ENCODE measurements at regions not wholly inside any gene's neighbourhood (a gene's known extent, or its start where the extent isn't known, plus 50 kb on each side); places are given as distances from the start of the nearest gene placed in this dataset.

GRCh38 chr4:20091781-20092180 lies 159.9 kb upstream of the SLIT2 start:
- ChIA-PET POLR2A (no interaction called here), CTCF (ENCODE audit: low intra/inter-chr PET ratio, low total read pairs) (no interaction called here)
- Histone ChIP-seq H3K27ac (ENCODE audit: extremely low read length, insufficient read depth, low read length) (no peak overlapping the region), H3K9ac (ENCODE audit: insufficient read depth, low read depth, low read length) (no peak overlapping the region), H3K9me3 (ENCODE audit: low read length) (peaks cover 56% of the 10 kb centered on the region), H2AFZ (ENCODE audit: low read length) (no peak overlapping the region), H4K20me1 (ENCODE audit: insufficient read depth, low read length) (no peaks in the 10 kb centered on the region), H3K4me1 (ENCODE audit: insufficient read depth, low read length) (no peaks in the 10 kb centered on the region), H3K4me2 (ENCODE audit: low read depth, low read length) (no peak overlapping the region), H3K36me3 (replicated peaks in 1 of 2; ENCODE audit: control insufficient read depth in 1 of 2, insufficient read depth in 2 of 2, low read length in 2 of 2) (no peaks in the 10 kb centered on the region), H3K4me3 (replicated peaks in 1 of 3; ENCODE audit: insufficient read depth in 1 of 3, low read depth in 2 of 3, low read length in 3 of 3) (no peak overlapping the region), H3K27me3 (ENCODE audit: control insufficient read depth in 1 of 2, insufficient read depth in 2 of 2, low read length in 2 of 2) (no peaks in the 10 kb centered on the region; a peak in 1 of 5 replicates), H3K79me2 (ENCODE audit: insufficient read depth, low read length) (no peaks in the 10 kb centered on the region)
- 2% methylated on average over 1 of the region's 1 CpG for WGBS (ENCODE audit: low lambda C conversion rate)
- BruUV-seq (replicated peaks) = no TSS peak
- ATAC-seq (no peak), DNase-seq (ENCODE audit: low spot score) (no peak), FAIRE-seq (no peak)
- in situ Hi-C loops (cut with HindIII; ENCODE audit: extremely low pct_ligation_motif_present, low pct_unique_long_range_greater_than_20kb) (no loop called here), intact Hi-C loops (cut with micrococcal nuclease; ENCODE audit: unreplicated experiment) (no loop called here)
- TF ChIP-seq ZFYVE20 (CRISPR knock-in tag; IDR thresholded peaks at IDR 0.05; ENCODE audit: borderline replicate concordance, low read depth) (no peak), ZNF510 (CRISPR knock-in tag; IDR thresholded peaks at IDR 0.05; ENCODE audit: low read depth) (no peak), PHF5A (CRISPR knock-in tag; IDR thresholded peaks at IDR 0.05; ENCODE audit: low read depth, unreplicated experiment) (no peak), RELA (CRISPR knock-in tag; IDR thresholded peaks at IDR 0.05) (no peak), TCF7L2 (IDR thresholded peaks at IDR 0.05; ENCODE audit: low read depth, low read length) (no peak), ATF7-NPFF (CRISPR knock-in tag; IDR thresholded peaks at IDR 0.05; ENCODE audit: low read depth) (no peak), ZNF337 (CRISPR knock-in tag; IDR thresholded peaks at IDR 0.05; ENCODE audit: borderline replicate concordance, low read depth) (no peak), SKIL (CRISPR knock-in tag; IDR thresholded peaks at IDR 0.05; ENCODE audit: borderline replicate concordance) (no peak), ZNF800 (CRISPR knock-in tag; IDR thresholded peaks at IDR 0.05) (no peak), FOXP1 (IDR thresholded peaks at IDR 0.05) (no peak), FOXP1 (CRISPR knock-in tag; IDR thresholded peaks at IDR 0.05) (no peak), ZNF282 (IDR thresholded peaks at IDR 0.05; ENCODE audit: partially characterized antibody) (no peak), DRAP1 (CRISPR knock-in tag; IDR thresholded peaks at IDR 0.05) (no peak), ZNF263 (CRISPR knock-in tag; IDR thresholded peaks at IDR 0.05) (no peak), ZFP36 (IDR thresholded peaks at IDR 0.05; ENCODE audit: borderline replicate concordance, low read depth, low read length, partially characterized antibody) (no peak), ZFP62 (CRISPR knock-in tag; IDR thresholded peaks at IDR 0.05) (no peak), ISX (CRISPR knock-in tag; conservative IDR thresholded peaks at IDR 0.05) (no peak)
- TF ChIP-seq, protein P1, sequence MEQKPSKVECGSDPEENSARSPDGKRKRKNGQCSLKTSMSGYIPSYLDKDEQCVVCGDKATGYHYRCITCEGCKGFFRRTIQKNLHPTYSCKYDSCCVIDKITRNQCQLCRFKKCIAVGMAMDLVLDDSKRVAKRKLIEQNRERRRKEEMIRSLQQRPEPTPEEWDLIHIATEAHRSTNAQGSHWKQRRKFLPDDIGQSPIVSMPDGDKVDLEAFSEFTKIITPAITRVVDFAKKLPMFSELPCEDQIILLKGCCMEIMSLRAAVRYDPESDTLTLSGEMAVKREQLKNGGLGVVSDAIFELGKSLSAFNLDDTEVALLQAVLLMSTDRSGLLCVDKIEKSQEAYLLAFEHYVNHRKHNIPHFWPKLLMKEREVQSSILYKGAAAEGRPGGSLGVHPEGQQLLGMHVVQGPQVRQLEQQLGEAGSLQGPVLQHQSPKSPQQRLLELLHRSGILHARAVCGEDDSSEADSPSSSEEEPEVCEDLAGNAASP (CRISPR knock-in tag; IDR thresholded peaks at IDR 0.05; ENCODE audit: borderline replicate concordance) = no peak

Measured in HepG2 (cell line).